ENCODE measurements at regions not wholly inside any gene's neighbourhood (a gene's known extent, or its start where the extent isn't known, plus 50 kb on each side); places are given as distances from the start of the nearest gene placed in this dataset.

- no peak for TF ChIP-seq ESRRG (CRISPR knock-in tag; IDR thresholded peaks at IDR 0.05)
- TF ChIP-seq, protein P1, sequence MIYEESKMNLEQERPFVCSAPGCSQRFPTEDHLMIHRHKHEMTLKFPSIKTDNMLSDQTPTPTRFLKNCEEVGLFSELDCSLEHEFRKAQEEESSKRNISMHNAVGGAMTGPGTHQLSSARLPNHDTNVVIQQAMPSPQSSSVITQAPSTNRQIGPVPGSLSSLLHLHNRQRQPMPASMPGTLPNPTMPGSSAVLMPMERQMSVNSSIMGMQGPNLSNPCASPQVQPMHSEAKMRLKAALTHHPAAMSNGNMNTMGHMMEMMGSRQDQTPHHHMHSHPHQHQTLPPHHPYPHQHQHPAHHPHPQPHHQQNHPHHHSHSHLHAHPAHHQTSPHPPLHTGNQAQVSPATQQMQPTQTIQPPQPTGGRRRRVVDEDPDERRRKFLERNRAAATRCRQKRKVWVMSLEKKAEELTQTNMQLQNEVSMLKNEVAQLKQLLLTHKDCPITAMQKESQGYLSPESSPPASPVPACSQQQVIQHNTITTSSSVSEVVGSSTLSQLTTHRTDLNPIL (CRISPR knock-in tag; IDR thresholded peaks at IDR 0.05; ENCODE audit: low read depth), result no peak
- no peak for TF ChIP-seq ISL1 (CRISPR knock-in tag; IDR thresholded peaks at IDR 0.05)
- no peak for TF ChIP-seq PATZ1 (CRISPR knock-in tag; IDR thresholded peaks at IDR 0.05; ENCODE audit: borderline replicate concordance)
- no peak for TF ChIP-seq RARB (CRISPR knock-in tag; IDR thresholded peaks at IDR 0.05)
- no peak for TF ChIP-seq ZC3H10 (CRISPR knock-in tag; IDR thresholded peaks at IDR 0.05)
- TF ChIP-seq ZFP30 (CRISPR knock-in tag; IDR thresholded peaks at IDR 0.05), result no peak
- no peak for TF ChIP-seq OSR1 (CRISPR knock-in tag; IDR thresholded peaks at IDR 0.05)
These were observed 245.1 kb downstream of the SOX11 start for GRCh38 chr2:5937321-5937720.

All from SK-N-SH treated with all-trans-retinoic acid at 6 μM for 48 hours (cell line).